Spleen (tissue), 7 donors: ENCODE measurements at regions not wholly inside any gene's neighbourhood (a gene's known extent, or its start where the extent isn't known, plus 50 kb on each side); places are given as distances from the start of the nearest gene placed in this dataset.

Source experiments
- CTCF ChIP-seq, 11 experiments: fragments of 200-600 bp in 7 of 11; fragments of 450-650 bp in 4 of 11; sonication (generic) in 4 of 11; IDR thresholded peaks in 8 of 11; conservative IDR thresholded peaks in 3 of 11; 1 replicate in 7 of 11; 2 replicates in 4 of 11; pipeline versions ENCODE4 v1.4.0 to v1.8.0; 2016 to 2021; ENCODE audit warnings: antibody characterized with exemption in 11 of 11, inconsistent platforms in 4 of 11, mild to moderate bottlenecking in 1 of 11
- POLR2A ChIP-seq, 3 donors: fragments of 450-650 bp; IDR thresholded peaks; one replicate each; pipeline ENCODE4 v1.5.1; 2017; ENCODE audit warnings: antibody characterized with exemption in 3 of 3, mild to moderate bottlenecking in 1 of 3
- POLR2AphosphoS5 ChIP-seq, 3 donors: sonication (generic); formaldehyde crosslinking; IDR thresholded peaks; one replicate each; pipeline ENCODE4 v1.5.1; 2017; ENCODE audit warnings: antibody characterized with exemption in 3 of 3
- donor health status: DM: no; HTN: no; CAD: no; lungs with moderate emphysema.
- donor health status: DM: no; HTN: no; CAD: no.
- donor health status: DM: no; HTN: no; CAD: no.

- TF ChIP-seq CTCF (IDR thresholded peaks at IDR 0.05 in 8 of 11, conservative IDR thresholded peaks at IDR 0.05 in 3 of 11) = no peak
- no peak for TF ChIP-seq POLR2A (IDR thresholded peaks at IDR 0.05)
- TF ChIP-seq POLR2AphosphoS5 (IDR thresholded peaks at IDR 0.05) = no peak
Measured at GRCh38 chr15:97030251-97030650, 699.8 kb downstream of the NR2F2 start.
